IPS-18c (cell line): ENCODE measurements at regions not wholly inside any gene's neighbourhood (a gene's known extent, or its start where the extent isn't known, plus 50 kb on each side); places are given as distances from the start of the nearest gene placed in this dataset.
"Not testable (repeated sequence)": the region's sequence is repeated elsewhere in the genome, so short reads cannot be mapped to it uniquely, and the experiment has no call there.

Experiments
- H3K4me3 ChIP-seq: 2 replicates; pipeline ENCODE4 v1.7.0; 2013; ENCODE audit warnings: low read depth, mild to moderate bottlenecking, low read length, moderate library complexity; ENCODE audit not compliant: insufficient read depth
- H3K9me3 ChIP-seq: one replicate; pipeline ENCODE4 v1.6.1; 2013; ENCODE audit warnings: mild to moderate bottlenecking, low read length, moderate library complexity; ENCODE audit not compliant: control insufficient read depth, insufficient read depth

GRCh38 chr4:127491571-127491970, 141.2 kb upstream of the INTU start:
- Histone ChIP-seq H3K9me3 (no peaks in the 10 kb centered on the region), H3K4me3 (no peak overlapping the region)

- H3K9me3 ChIP-seq, H3K4me3 ChIP-seq: not testable (repeated sequence)
These were observed 135.9 kb upstream of the INTU start for GRCh38 chr4:127496875-127497274.

GRCh38 chr4:127498366-127498765, 134.4 kb upstream of the INTU start:
- H3K9me3 ChIP-seq, result no peaks in the 10 kb centered on the region

DNA sequence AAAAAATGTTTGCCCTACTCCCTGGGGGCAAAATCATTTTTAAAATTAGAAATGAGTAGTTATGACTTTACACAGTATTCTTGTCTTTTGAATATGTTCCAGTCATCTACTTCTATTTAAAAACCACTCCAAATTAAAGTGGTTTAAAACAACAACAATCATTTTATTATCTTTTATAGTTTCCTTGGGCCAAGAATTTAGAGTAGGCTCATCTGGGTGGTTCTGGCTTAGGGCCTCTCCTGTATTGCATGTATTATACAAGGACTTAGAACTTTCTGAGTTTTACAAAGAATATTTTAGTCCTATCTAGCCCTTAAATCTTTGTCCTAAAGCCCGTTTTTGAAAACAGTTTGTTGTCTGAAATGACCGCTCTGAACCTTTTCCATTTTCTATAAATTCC, 132.5 kb upstream of the INTU start:
- Histone ChIP-seq H3K9me3 (no peaks in the 10 kb centered on the region), H3K4me3 (no peak overlapping the region)

More at GRCh38 chr4:127498366-127498765, 134.4 kb upstream of the INTU start:
- no peak overlapping the region for H3K4me3 ChIP-seq

DNA sequence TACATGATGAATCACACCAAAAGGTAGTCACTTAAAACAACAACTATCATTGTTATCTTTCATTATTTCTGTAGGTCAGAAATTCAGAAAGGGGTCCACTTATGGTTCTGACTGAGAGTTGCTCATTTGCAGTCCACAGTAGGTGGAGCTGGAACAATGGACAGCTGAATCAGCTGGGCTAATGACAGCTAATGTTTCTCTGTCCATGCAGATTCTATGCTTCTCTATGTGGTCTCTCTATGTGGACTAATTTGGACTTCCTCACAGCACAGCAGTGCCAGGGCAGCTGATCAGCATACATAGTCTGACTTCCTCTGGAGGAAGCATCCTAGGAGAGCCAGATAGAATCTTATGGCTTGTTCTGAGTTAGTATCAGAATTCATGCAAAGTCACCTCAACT, 131.7 kb upstream of the INTU start:
- H3K9me3 ChIP-seq, result no peaks in the 10 kb centered on the region

DNA sequence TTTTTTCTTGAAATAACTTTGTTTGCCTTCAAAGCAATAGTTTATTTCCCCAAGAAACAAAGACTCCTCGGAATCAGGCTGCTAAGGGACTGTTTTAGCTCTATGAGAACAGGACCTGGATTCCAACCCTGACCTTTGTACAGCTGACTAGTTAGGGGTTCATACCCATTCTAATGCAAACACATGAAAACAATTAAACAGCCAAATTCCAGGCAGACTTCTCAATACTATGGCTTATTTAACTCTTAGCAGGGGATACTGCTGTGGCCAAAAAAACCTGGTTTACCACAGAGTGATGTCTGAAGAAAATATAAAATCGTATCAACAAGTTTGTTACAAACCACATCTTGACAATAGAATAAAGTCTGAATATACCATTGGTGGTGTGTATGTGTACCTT, 129.6 kb upstream of the INTU start:
- no peak overlapping the region for H3K4me3 ChIP-seq
- no peaks in the 10 kb centered on the region for H3K9me3 ChIP-seq

More for the DNA sequence above, 131.7 kb upstream of the INTU start:
- H3K4me3 ChIP-seq, result no peak overlapping the region

- Histone ChIP-seq H3K4me3 (no peak overlapping the region), H3K9me3 (no peaks in the 10 kb centered on the region)
These were observed 127.6 kb upstream of the INTU start for GRCh38 chr4:127505203-127505602.

DNA sequence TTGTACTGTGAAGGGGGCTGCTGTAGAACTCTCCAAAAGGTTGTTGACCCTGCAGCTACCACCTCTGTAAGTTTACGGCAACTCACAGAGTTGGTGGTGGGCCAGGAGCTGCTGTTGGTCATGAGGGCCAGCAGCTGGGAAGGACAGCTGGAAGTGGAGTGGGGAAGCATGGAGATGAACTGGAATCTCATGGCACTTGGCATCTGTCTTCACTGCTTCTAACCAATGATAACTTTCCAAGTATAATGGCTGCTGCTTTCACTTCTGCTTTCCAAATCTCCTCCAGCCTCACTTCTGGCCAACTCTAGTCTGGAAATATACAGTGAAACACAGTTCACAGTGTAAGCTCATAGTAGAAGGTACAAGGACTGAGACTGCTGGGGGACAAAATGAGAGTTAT, 126.5 kb upstream of the INTU start:
- no peak overlapping the region for H3K4me3 ChIP-seq

DNA sequence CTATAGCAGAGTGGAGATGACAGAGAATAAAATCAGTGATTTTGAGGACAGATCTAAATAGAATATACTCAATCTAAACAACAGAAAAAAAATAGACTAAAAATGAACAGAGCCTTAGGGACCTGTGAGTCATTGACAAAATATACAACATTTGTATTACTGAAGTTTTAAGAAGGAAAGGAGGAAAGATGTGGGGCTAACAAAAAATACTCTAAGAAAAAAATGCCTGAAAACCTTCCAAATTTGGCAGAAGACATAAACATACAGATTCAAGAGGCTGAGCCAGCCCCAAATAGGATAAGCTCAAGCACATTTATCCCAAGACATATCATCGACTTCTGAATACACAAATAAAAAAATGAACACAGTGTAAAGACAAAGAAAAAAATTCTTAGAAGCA, 123.6 kb upstream of the INTU start:
- no peaks in the 10 kb centered on the region for H3K9me3 ChIP-seq
- H3K4me3 ChIP-seq, result no peak overlapping the region

More for the DNA sequence above, 126.5 kb upstream of the INTU start:
- H3K9me3 ChIP-seq, result no peaks in the 10 kb centered on the region

DNA sequence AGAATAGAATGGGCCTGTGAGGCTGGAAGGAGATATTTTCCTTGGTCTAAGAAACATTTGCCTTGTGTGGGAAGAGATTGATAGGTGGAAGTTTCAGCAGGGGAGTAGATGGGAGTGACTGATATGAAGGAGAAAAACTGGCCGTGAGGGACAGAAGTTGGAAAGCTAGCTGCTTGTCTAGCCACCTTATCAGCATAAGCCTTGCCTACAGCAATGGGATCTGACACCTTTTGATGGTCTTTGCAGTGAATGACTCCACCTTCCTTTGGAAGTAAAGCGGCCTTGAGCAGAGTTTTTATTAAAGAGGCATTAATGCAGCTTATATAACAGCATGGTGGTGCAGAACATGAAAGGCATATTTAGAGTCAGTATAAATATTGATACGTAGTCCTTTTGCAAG, 120.1 kb upstream of the INTU start:
- H3K4me3 ChIP-seq, H3K9me3 ChIP-seq: not testable (repeated sequence)

DNA sequence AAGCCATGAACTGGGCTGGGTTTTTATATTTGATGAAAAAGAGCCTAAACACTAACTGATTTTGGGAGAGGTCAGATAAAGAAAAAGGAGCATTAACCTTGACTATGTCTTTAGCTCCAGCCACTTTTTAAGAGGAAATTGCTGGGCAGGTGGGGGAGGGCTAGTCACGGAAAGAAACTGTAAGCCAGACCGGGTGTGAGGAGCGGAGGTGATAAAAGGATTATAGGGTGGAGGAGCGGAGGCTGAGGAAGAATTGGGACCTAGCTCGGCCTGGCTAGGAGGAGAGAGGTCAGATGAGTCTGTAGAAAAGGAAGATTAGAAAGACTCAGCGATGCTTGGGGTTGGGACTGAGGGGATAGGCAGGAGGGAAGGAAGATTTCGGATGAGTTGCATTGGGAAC, 117.5 kb upstream of the INTU start:
- H3K4me3 ChIP-seq, H3K9me3 ChIP-seq: not testable (repeated sequence)

DNA sequence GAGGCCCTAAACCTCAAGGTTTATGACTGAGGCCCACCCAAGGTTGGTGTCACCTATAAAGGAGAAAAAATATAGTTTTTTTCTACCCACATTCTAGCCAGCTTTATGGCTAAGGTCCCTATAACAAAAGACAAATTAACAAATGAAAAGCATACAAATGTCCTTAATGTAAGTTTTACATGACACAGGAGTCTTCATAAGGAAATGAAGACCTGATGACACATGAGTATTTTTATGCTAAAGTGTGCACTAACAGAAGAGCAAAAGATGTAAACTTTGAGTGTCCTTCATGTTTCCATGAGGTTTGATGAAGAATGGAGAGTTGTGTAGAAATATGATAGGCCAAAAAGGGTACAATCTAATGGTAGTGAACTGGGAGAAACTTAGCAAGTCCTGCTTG, 114.7 kb upstream of the INTU start:
- Histone ChIP-seq H3K4me3 (no peak overlapping the region), H3K9me3 (no peaks in the 10 kb centered on the region)

GRCh38 chr4:127521463-127521862, 111.3 kb upstream of the INTU start:
- Histone ChIP-seq H3K9me3 (no peaks in the 10 kb centered on the region), H3K4me3 (no peak overlapping the region)

DNA sequence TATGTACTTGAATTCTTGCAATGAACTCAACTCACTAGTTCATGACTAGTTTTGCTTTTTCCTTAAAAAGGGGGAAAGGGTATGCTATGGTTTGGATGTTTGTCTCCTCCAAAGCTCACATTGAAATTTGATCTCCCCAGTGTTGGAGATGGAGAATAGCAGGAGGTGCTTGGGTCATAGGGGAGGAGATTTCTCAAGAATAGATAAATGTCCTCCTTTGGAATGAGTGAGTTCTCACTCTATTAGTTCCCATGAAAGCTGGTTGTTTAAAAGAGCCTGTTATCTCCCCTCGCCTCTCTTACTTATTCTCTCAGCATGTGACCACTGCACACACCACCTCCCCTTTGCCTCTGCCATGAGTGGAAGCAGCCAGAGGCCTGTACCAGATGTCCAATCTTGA, 109.4 kb upstream of the INTU start:
- no peak overlapping the region for H3K4me3 ChIP-seq
- H3K9me3 ChIP-seq, result no peaks in the 10 kb centered on the region

GRCh38 chr4:127525608-127526007, 107.1 kb upstream of the INTU start:
- Histone ChIP-seq H3K4me3 (no peak overlapping the region), H3K9me3 (no peaks in the 10 kb centered on the region)

- Histone ChIP-seq H3K9me3 (no peaks in the 10 kb centered on the region), H3K4me3 (no peak overlapping the region)
These were observed 104.5 kb upstream of the INTU start for GRCh38 chr4:127528302-127528701.

GRCh38 chr4:127529879-127530278, 102.9 kb upstream of the INTU start:
- H3K9me3 ChIP-seq, H3K4me3 ChIP-seq: not testable (repeated sequence)

GRCh38 chr4:127533028-127533700, 99.6 kb upstream of the INTU start:
- H3K9me3 ChIP-seq, result no peaks in the 10 kb centered on the region
- no peak overlapping the region for H3K4me3 ChIP-seq
